ENCODE measurements at regions not wholly inside any gene's neighbourhood (a gene's known extent, or its start where the extent isn't known, plus 50 kb on each side); places are given as distances from the start of the nearest gene placed in this dataset.

- no peak for DNase-seq (ENCODE audit: low read depth in 2 of 2)
Observed at GRCh38 chr11:69393178-69393832, 88.2 kb upstream of the LINC01488 start.

- DNase-seq (ENCODE audit: low read depth in 2 of 2): no peak
Observed at GRCh38 chr11:69393865-69394233, 87.6 kb upstream of the LINC01488 start.

GRCh38 chr11:69394234-69394868, 87.1 kb upstream of the LINC01488 start:
- DNase-seq (ENCODE audit: low read depth in 2 of 2): no peak

- no peak for DNase-seq (ENCODE audit: low read depth in 2 of 2)
Observed at GRCh38 chr11:69394869-69395246, 86.6 kb upstream of the LINC01488 start.

- no peak for DNase-seq (ENCODE audit: low read depth in 2 of 2)
Observed at GRCh38 chr11:69395287-69395686, 86.2 kb upstream of the LINC01488 start.

- DNase-seq (ENCODE audit: low read depth in 2 of 2): no peak
Observed at GRCh38 chr11:69396051-69396947, 85.2 kb upstream of the LINC01488 start.

GRCh38 chr11:69396948-69397307, 84.5 kb upstream of the LINC01488 start:
- no peak for DNase-seq (ENCODE audit: low read depth in 2 of 2)

GRCh38 chr11:69397732-69398131, 83.7 kb upstream of the LINC01488 start:
- DNase-seq (ENCODE audit: low read depth in 2 of 2): no peak

GRCh38 chr11:69398529-69399492, 82.7 kb upstream of the LINC01488 start:
- no peak for DNase-seq (ENCODE audit: low read depth in 2 of 2)

GRCh38 chr11:69400140-69400539, 81.3 kb upstream of the LINC01488 start:
- no peak for DNase-seq (ENCODE audit: low read depth in 2 of 2)

GRCh38 chr11:69400771-69401590, 80.5 kb upstream of the LINC01488 start:
- DNase-seq (ENCODE audit: low read depth in 2 of 2): no peak

GRCh38 chr11:69401715-69402114, 79.7 kb upstream of the LINC01488 start:
- DNase-seq (ENCODE audit: low read depth in 2 of 2): no peak

- DNase-seq (ENCODE audit: low read depth in 2 of 2): no peak
Observed at GRCh38 chr11:69402251-69402887, 79.1 kb upstream of the LINC01488 start.

- no peak for DNase-seq (ENCODE audit: low read depth in 2 of 2)
Observed at GRCh38 chr11:69403556-69404215, 77.8 kb upstream of the LINC01488 start.

- DNase-seq (ENCODE audit: low read depth in 2 of 2): no peak
Observed at GRCh38 chr11:69406060-69406459, 75.4 kb upstream of the LINC01488 start.

- no peak for DNase-seq (ENCODE audit: low read depth in 2 of 2)
Observed at GRCh38 chr11:69409812-69410645, 71.4 kb upstream of the LINC01488 start.

- DNase-seq (ENCODE audit: low read depth in 2 of 2): no peak
Observed at GRCh38 chr11:69411257-69411924, 70.1 kb upstream of the LINC01488 start.
